CD4-positive, alpha-beta T cell (primary cell): ENCODE measurements at regions not wholly inside any gene's neighbourhood (a gene's known extent, or its start where the extent isn't known, plus 50 kb on each side); places are given as distances from the start of the nearest gene placed in this dataset.

ENCODE experiments used
- ATAC-seq: fragments of 200-7000 bp; cut with Tn5 transposase; one replicate; pipeline ENCODE4 v1.10.0; 2022; ENCODE audit warnings: mild to moderate bottlenecking; ENCODE audit not compliant: poor library complexity
- CTCF ChIA-PET: fragments of 350-600 bp; sonication (Branson Sonifier 250); formaldehyde crosslinking; loops from one replicate; lab custom pipeline; 2021; ENCODE audit warnings: antibody characterized with exemption, inconsistent platforms; lab: Charles Lee
- POLR2A ChIA-PET: fragments of 350-600 bp; sonication (Branson Sonifier 250); formaldehyde crosslinking; loops from one replicate; lab custom pipeline; 2021; ENCODE audit warnings: antibody characterized with exemption, inconsistent platforms; lab: Charles Lee
- DNase-seq, 14 experiments: peaks; one replicate each; pipeline ENCODE4 v3.0.0-alpha.2; 2013 to 2020; ENCODE audit warnings: mixed read lengths in 2 of 14
- H3K27ac ChIP-seq, 2 donors: one replicate each; pipeline versions ENCODE4 v1.5.1 to v1.7.0; 2013; ENCODE audit warnings: low read length in 2 of 2, low read depth in 1 of 2, mild to moderate bottlenecking in 1 of 2
- H3K27me3 ChIP-seq, 2 experiments: 1 replicate in 1 of 2; 2 replicates in 1 of 2; pipeline versions ENCODE4 v1.6.1 to v1.7.0; 2013; ENCODE audit warnings: low read length in 2 of 2, control low read depth in 1 of 2, mild to moderate bottlenecking in 1 of 2, moderate library complexity in 1 of 2; ENCODE audit not compliant: insufficient read depth in 2 of 2, control insufficient read depth in 1 of 2
- H3K36me3 ChIP-seq: one replicate; pipeline ENCODE4 v1.6.1; 2013; ENCODE audit warnings: low read length, control low read depth; ENCODE audit not compliant: insufficient read depth
- H3K4me1 ChIP-seq: one replicate; pipeline ENCODE4 v1.6.1; 2013; ENCODE audit warnings: low read length, control low read depth; ENCODE audit not compliant: insufficient read depth
- H3K4me3 ChIP-seq: one replicate; pipeline ENCODE4 v1.5.1; 2013; ENCODE audit warnings: mild to moderate bottlenecking, low read length, moderate library complexity
- H3K9me3 ChIP-seq, 2 experiments: 1 replicate in 1 of 2; 2 replicates in 1 of 2; pipeline versions ENCODE4 v1.6.1 to v1.7.0; 2013; ENCODE audit warnings: low read length in 2 of 2, mild to moderate bottlenecking in 2 of 2, control low read depth in 1 of 2, moderate library complexity in 1 of 2; ENCODE audit not compliant: control insufficient read depth in 1 of 2, insufficient read depth in 1 of 2
- H3K27ac Mint-ChIP-seq: one replicate; pipeline ENCODE4 v1.8.0; 2020; ENCODE audit warnings: mixed read lengths
- H3K27me3 Mint-ChIP-seq: one replicate; pipeline ENCODE4 v1.8.0; 2021; ENCODE audit warnings: mixed read lengths
- H3K36me3 Mint-ChIP-seq: one replicate; pipeline ENCODE4 v1.8.0; 2021; ENCODE audit warnings: low read depth, mixed read lengths
- H3K4me1 Mint-ChIP-seq: one replicate; pipeline ENCODE4 v1.8.0; 2021; ENCODE audit warnings: low read depth, mixed read lengths
- H3K4me3 Mint-ChIP-seq: one replicate; pipeline ENCODE4 v1.8.0; 2020; ENCODE audit warnings: mild to moderate bottlenecking, mixed read lengths
- H3K9me3 Mint-ChIP-seq: one replicate; pipeline ENCODE4 v1.8.0; 2020; ENCODE audit warnings: mixed read lengths
- intact Hi-C, 2 experiments: fragments of 100-400 bp; cut with DNase I in 1 of 2; cut with micrococcal nuclease in 1 of 2; formaldehyde crosslinking; loops; one replicate each; pipeline versions ENCODE4 v1.15.1 to v1.9.0; 2023 to 2025; cut with DNase I, micrococcal nuclease
- TF ChIP-seq, protein P1 (sequence below): fragments of 200-600 bp; IDR thresholded peaks from one replicate; pipeline ENCODE4 v1.8.0; 2022; ENCODE audit warnings: antibody characterized with exemption, mild to moderate bottlenecking

DNA sequence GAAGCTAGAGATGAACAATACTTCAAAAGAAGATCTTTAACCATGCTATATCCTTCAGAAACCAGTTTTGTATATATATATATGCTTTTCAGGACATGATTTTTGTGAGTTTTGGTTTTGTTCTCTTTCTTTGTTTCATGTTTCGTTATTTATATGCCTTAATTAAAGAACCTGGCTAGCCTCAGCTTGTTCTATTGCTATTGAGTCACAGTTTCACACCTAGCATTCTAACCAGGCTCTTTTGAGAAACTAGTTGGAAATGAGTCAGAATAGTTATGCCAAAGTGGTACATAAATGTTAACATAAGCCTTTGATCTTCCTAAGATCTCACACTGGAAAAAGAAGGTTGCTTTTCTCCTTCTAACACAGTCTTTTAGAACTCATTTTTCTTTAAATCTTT is 1925.2 kb downstream of the OLFM4 start:
- Histone ChIP-seq H3K27me3 (no peaks in the 10 kb centered on the region), H3K27ac (no peak overlapping the region), H3K4me1 (no peaks in the 10 kb centered on the region), H3K36me3 (no peaks in the 10 kb centered on the region), H3K9me3 (peaks cover 0 to 8% of the 10 kb centered on the region in 2 experiments), H3K4me3 (no peak overlapping the region)
- H3K27me3 Mint-ChIP-seq, result no peaks in the 10 kb centered on the region
- intact Hi-C loops, result no loop called here
- TF ChIP-seq, protein P1, sequence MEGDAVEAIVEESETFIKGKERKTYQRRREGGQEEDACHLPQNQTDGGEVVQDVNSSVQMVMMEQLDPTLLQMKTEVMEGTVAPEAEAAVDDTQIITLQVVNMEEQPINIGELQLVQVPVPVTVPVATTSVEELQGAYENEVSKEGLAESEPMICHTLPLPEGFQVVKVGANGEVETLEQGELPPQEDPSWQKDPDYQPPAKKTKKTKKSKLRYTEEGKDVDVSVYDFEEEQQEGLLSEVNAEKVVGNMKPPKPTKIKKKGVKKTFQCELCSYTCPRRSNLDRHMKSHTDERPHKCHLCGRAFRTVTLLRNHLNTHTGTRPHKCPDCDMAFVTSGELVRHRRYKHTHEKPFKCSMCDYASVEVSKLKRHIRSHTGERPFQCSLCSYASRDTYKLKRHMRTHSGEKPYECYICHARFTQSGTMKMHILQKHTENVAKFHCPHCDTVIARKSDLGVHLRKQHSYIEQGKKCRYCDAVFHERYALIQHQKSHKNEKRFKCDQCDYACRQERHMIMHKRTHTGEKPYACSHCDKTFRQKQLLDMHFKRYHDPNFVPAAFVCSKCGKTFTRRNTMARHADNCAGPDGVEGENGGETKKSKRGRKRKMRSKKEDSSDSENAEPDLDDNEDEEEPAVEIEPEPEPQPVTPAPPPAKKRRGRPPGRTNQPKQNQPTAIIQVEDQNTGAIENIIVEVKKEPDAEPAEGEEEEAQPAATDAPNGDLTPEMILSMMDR, result no peak
- ChIA-PET CTCF (no interaction called here), POLR2A (no interaction called here)
- no peak overlapping the region for H3K4me3 Mint-ChIP-seq
- H3K9me3 Mint-ChIP-seq, result peaks cover 6% of the 10 kb centered on the region
- H3K27ac Mint-ChIP-seq, result no peak overlapping the region
- no peaks in the 10 kb centered on the region for H3K36me3 Mint-ChIP-seq
- ATAC-seq (no peak), DNase-seq (no peak)
- no peaks in the 10 kb centered on the region for H3K4me1 Mint-ChIP-seq

DNA sequence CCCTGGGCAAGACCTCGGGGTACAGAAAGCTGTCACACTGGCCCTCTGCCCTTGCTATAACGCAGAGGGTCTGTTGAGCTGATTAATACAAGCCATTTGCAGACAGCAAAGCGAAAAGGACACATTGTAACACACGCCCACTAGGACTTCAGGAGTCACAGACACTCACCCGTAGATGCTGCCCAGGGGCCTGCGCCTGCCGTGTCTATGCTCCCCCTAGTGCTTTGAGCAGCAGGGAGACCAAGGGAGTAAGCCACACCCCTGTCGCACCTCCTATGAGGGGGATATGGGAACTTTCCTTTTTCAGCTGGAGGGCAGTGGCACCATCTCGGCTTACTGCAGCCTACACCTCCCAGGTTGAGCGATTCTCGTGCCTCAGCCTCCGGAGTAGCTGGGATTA is 1930.2 kb downstream of the OLFM4 start:
- no peak overlapping the region for H3K27ac Mint-ChIP-seq
- H3K36me3 Mint-ChIP-seq, result no peaks in the 10 kb centered on the region
- peaks cover 11% of the 10 kb centered on the region for H3K9me3 Mint-ChIP-seq
- H3K4me3 Mint-ChIP-seq, result no peak overlapping the region
- Histone ChIP-seq H3K36me3 (no peaks in the 10 kb centered on the region), H3K9me3 (peaks cover 0 to 15% of the 10 kb centered on the region in 2 experiments), H3K4me1 (no peaks in the 10 kb centered on the region), H3K27ac (no peak overlapping the region), H3K4me3 (no peak overlapping the region), H3K27me3 (no peaks in the 10 kb centered on the region)
- intact Hi-C loops, result no loop called here
- TF ChIP-seq, protein P1, result no peak
- ATAC-seq (no peak), DNase-seq (no peak)
- ChIA-PET CTCF (no interaction called here), POLR2A (no interaction called here)
- no peaks in the 10 kb centered on the region for H3K4me1 Mint-ChIP-seq
- no peaks in the 10 kb centered on the region for H3K27me3 Mint-ChIP-seq

DNA sequence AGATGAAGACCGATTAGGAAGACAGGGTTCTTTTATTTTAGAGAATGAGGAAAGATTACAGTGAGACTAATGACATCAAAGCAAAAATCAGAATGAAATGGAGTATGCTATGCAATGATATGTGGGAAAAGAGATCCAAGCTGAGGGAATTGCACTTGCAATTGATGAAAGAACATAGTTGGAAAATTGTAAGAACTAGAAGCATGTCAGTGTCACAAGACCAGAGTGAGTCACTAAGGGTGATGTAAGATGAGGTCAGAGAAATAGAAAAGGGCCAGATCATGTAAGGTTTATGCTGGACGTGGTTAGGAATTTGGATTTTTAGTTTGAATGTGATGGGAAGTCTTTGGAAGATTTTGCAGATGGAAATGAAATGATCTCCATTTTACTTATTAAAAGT is 1937.3 kb downstream of the OLFM4 start:
- H3K27ac ChIP-seq, result no peak overlapping the region
- H3K9me3 Mint-ChIP-seq, result peaks cover 6% of the 10 kb centered on the region
- H3K27me3 Mint-ChIP-seq, result no peaks in the 10 kb centered on the region
- POLR2A ChIA-PET, result no interaction called here
- TF ChIP-seq, protein P1, result no peak
- H3K36me3 Mint-ChIP-seq, result no peaks in the 10 kb centered on the region
- intact Hi-C loops, result no loop called here
- no peaks in the 10 kb centered on the region for H3K4me1 Mint-ChIP-seq
- ATAC-seq, result no peak
- no peak overlapping the region for H3K4me3 Mint-ChIP-seq
- no peaks in the 10 kb centered on the region for H3K4me1 ChIP-seq
- DNase-seq, result no peak
- H3K9me3 ChIP-seq, result peaks cover 0 to 3% of the 10 kb centered on the region in 2 experiments
- no peaks in the 10 kb centered on the region for H3K27me3 ChIP-seq
- H3K4me3 ChIP-seq, result no peak overlapping the region
- H3K27ac Mint-ChIP-seq, result no peak overlapping the region
- no peaks in the 10 kb centered on the region for H3K36me3 ChIP-seq
- CTCF ChIA-PET, result no interaction called here
